ENCODE measurements at regions not wholly inside any gene's neighbourhood (a gene's known extent, or its start where the extent isn't known, plus 50 kb on each side); places are given as distances from the start of the nearest gene placed in this dataset.

DNA sequence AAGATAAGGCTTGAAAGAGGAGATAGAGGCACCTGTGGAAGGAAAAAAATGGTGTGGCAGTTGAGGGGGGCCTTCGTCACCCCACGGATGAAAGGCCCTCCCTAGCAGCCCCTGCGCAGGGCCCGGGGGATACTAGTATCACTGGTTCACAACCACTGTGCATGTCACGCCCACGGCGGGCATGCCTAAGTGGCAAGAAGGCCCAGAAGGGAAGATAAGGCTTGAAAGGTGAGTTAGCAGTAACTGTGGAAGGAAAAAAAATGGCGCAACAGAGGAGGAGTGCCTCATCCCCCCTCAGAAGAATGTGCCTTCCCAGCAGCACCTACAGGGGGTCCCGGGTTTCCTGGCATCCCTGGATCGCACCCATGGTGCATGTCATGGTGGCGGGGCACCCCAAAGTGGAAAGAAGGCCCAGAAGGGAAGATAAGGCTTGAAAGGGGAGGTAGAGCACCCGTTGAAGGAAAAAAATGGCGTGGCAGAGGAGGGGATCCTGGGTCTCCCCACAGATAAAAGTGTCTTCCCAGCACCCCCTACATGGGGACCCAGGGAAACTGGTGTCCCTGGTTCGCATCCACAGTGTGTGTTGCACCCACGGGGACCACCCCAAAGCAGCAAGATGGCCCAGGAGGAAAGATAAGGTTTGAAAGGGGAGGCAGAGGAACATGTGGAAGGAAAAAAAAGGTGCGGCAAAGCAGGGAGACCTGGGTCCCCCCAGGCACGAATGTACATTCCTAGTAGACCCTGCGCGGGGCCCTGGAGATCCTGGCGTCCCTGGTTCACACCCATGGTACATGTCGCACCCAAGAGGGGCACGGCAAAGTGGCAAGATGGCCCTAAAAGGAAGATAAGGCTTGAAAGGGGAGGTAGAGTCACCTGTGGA is 279.2 kb downstream of the ALG10 start:
- TF ChIP-seq FOXM1 (IDR thresholded peaks at IDR 0.05; ENCODE audit: low read depth) (no peak), NRF1 (IDR thresholded peaks at IDR 0.05; ENCODE audit: low read depth, low read length) (no peak), GATA2 (CRISPR knock-in tag; IDR thresholded peaks at IDR 0.05) (no peak), POLR2AphosphoS5 (IDR thresholded peaks at IDR 0.05; ENCODE audit: low read depth, low read length) (no peak), TCF12 (IDR thresholded peaks at IDR 0.05) (no peak), YY1 (IDR thresholded peaks at IDR 0.05; ENCODE audit: low read depth) (no peak), MEF2A (IDR thresholded peaks at IDR 0.05; ENCODE audit: borderline replicate concordance, low read depth) (no peak), EZH2phosphoT487 (IDR thresholded peaks at IDR 0.05; ENCODE audit: borderline replicate concordance, low read depth) (no peak), JUND (IDR thresholded peaks at IDR 0.05) (no peak), GABPA (IDR thresholded peaks at IDR 0.05; ENCODE audit: low read depth) (no peak), EP300 (IDR thresholded peaks at IDR 0.05; ENCODE audit: borderline replicate concordance in 1 of 2, low read depth in 1 of 2, low read length in 1 of 2) (no peak), CHD2 (IDR thresholded peaks at IDR 0.05; ENCODE audit: low read length, partially characterized antibody) (no peak)
- TF ChIP-seq, protein P1, sequence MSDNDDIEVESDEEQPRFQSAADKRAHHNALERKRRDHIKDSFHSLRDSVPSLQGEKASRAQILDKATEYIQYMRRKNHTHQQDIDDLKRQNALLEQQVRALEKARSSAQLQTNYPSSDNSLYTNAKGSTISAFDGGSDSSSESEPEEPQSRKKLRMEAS (IDR thresholded peaks at IDR 0.05; ENCODE audit: low read depth), result no peak
- TF ChIP-seq, protein P2, sequence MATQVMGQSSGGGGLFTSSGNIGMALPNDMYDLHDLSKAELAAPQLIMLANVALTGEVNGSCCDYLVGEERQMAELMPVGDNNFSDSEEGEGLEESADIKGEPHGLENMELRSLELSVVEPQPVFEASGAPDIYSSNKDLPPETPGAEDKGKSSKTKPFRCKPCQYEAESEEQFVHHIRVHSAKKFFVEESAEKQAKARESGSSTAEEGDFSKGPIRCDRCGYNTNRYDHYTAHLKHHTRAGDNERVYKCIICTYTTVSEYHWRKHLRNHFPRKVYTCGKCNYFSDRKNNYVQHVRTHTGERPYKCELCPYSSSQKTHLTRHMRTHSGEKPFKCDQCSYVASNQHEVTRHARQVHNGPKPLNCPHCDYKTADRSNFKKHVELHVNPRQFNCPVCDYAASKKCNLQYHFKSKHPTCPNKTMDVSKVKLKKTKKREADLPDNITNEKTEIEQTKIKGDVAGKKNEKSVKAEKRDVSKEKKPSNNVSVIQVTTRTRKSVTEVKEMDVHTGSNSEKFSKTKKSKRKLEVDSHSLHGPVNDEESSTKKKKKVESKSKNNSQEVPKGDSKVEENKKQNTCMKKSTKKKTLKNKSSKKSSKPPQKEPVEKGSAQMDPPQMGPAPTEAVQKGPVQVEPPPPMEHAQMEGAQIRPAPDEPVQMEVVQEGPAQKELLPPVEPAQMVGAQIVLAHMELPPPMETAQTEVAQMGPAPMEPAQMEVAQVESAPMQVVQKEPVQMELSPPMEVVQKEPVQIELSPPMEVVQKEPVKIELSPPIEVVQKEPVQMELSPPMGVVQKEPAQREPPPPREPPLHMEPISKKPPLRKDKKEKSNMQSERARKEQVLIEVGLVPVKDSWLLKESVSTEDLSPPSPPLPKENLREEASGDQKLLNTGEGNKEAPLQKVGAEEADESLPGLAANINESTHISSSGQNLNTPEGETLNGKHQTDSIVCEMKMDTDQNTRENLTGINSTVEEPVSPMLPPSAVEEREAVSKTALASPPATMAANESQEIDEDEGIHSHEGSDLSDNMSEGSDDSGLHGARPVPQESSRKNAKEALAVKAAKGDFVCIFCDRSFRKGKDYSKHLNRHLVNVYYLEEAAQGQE (IDR thresholded peaks at IDR 0.05; ENCODE audit: low read depth, low read length), result no peak
- TF ChIP-seq, protein P3, sequence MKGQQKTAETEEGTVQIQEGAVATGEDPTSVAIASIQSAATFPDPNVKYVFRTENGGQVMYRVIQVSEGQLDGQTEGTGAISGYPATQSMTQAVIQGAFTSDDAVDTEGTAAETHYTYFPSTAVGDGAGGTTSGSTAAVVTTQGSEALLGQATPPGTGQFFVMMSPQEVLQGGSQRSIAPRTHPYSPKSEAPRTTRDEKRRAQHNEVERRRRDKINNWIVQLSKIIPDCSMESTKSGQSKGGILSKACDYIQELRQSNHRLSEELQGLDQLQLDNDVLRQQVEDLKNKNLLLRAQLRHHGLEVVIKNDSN (IDR thresholded peaks at IDR 0.05; ENCODE audit: borderline replicate concordance, low read depth), result no peak
- TF ChIP-seq, protein P4, sequence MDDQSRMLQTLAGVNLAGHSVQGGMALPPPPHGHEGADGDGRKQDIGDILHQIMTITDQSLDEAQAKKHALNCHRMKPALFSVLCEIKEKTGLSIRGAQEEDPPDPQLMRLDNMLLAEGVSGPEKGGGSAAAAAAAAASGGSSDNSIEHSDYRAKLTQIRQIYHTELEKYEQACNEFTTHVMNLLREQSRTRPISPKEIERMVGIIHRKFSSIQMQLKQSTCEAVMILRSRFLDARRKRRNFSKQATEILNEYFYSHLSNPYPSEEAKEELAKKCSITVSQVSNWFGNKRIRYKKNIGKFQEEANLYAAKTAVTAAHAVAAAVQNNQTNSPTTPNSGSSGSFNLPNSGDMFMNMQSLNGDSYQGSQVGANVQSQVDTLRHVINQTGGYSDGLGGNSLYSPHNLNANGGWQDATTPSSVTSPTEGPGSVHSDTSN (IDR thresholded peaks at IDR 0.05), result no peak
- no peaks in the 10 kb centered on the region for H3K9me3 ChIP-seq
- DNase-seq, result no peak
- H3K27ac ChIP-seq (ENCODE audit: low read depth in 2 of 2, low read length in 1 of 2), result no peak overlapping the region
- ChIA-PET CTCF (no interaction called here), POLR2A (no interaction called here)
- no peak overlapping the region for H2AFZ ChIP-seq (ENCODE audit: low read depth)
- no peak overlapping the region for H3K9ac ChIP-seq
- no peak overlapping the region for H3K4me2 ChIP-seq
- 8% methylated on average over 22 of the region's 22 CpGs for WGBS (ENCODE audit: low lambda C conversion rate)
- H4K20me1 ChIP-seq (ENCODE audit: insufficient read depth), result no peaks in the 10 kb centered on the region
- H3K27me3 ChIP-seq (ENCODE audit: insufficient read depth), result peaks cover 99% of the 10 kb centered on the region
- H3K9me2 ChIP-seq, result no peaks in the 10 kb centered on the region
- no peaks in the 10 kb centered on the region for H3K4me1 ChIP-seq (ENCODE audit: control insufficient read depth in 1 of 2, insufficient read depth in 2 of 2, low read depth in 1 of 2, low read length in 1 of 2)
- H3K36me3 ChIP-seq (replicated peaks in 1 of 2; ENCODE audit: control insufficient read depth in 1 of 2, insufficient read depth in 2 of 2, low read length in 1 of 2), result no peaks in the 10 kb centered on the region
- no peaks in the 10 kb centered on the region for H3K79me2 ChIP-seq (ENCODE audit: insufficient read depth)
- H3F3A ChIP-seq (replicated peaks; ENCODE audit: insufficient read depth), result no peaks in the 10 kb centered on the region
- H3K4me3 ChIP-seq (ENCODE audit: low read depth in 2 of 2, low read length in 1 of 2), result no peak overlapping the region
